GM18867 (cell line): ENCODE measurements at regions not wholly inside any gene's neighbourhood (a gene's known extent, or its start where the extent isn't known, plus 50 kb on each side); places are given as distances from the start of the nearest gene placed in this dataset.

Experiments
- ATAC-seq: cut with Tn5 transposase; IDR thresholded peaks from one replicate; pipeline ENCODE4 v1.9.1; 2021; ENCODE audit warnings: mild to moderate bottlenecking, moderate library complexity; ENCODE audit not compliant: unreplicated experiment

DNA sequence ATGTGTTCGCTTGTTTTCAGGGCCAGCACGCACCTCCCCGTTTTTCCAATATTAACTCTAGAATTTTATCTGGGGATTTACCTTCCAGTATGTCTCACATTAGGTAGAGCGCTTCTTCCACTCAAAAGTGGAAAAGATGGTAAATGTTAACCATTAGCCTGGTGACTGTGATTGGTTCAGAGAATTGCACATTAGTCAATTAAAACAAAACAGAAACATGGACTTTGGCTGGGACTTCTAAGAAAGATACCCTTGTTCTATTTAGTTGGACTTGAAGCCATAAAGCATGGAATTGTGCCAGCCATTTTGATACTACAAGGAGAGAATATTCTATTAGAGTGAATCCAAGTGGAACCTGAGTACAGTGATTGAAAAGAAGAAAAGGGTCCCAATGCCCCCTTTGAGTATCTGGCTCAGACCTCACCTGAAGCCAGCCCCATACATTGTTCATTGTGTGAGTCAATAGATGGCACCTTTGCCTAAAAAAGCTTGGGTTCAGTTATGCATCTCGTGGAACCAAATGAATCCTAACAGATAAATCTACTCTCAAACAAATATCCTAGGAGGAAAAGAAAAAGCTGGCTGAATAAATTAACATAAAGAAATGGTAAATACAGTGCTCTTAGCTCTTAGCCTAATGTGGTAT is 354.3 kb downstream of the IRS1 start:
- ATAC-seq = no peak

DNA sequence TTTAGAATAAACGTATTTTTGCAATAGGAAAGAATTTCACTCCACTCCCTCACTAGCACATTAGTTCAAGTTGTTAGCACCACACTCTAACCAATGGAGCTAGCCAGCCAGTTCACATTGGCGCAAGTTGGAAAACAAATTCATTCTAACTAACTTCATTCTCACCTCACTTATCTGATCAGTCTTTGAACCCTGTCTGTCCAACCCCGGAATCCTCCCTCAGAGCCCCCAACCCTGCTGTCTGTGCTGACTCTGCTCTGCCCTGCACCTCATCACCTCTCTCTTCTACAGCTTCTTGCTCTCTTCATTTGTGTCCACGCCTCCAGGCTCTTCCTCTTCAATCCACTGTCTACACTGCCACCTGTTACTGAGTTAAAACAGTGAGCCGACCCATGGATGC is 356.5 kb downstream of the IRS1 start:
- ATAC-seq = no peak

DNA sequence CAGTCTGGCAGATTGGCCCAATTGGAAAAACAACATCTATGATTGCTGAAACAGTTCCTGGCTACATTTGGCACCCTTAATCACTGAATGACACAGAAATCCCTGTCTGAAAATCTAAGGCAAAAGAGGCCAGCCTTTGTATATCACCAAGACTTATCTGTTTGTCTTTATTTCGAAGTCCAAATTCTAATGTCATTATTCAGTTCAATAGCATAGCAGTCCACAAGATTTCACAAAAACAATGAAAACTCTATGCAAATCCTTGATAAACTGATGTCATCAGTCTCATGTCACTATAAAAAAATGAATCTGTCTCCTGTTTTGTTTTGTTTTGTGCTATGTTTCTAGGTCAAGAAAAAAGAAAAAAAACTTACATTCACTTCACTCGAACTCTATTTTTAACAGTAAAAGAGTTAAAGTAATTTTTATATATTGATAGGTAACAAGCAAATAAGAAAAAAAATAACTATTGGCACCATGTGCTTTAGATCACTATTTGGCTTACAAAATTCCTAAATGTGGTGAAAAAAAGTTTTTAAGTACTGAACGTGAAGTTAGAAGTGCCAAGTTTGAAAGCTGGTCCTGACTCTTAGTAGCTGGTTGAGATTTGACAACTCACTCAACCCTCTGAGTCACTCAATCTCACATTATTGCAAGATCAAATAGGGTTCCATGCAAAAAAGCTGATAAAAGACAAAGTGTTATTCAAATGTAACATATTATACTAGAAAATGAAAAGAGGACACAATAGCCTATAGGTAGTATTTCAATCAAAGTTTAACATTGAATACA is 359.3 kb downstream of the IRS1 start:
- no peak for ATAC-seq

DNA sequence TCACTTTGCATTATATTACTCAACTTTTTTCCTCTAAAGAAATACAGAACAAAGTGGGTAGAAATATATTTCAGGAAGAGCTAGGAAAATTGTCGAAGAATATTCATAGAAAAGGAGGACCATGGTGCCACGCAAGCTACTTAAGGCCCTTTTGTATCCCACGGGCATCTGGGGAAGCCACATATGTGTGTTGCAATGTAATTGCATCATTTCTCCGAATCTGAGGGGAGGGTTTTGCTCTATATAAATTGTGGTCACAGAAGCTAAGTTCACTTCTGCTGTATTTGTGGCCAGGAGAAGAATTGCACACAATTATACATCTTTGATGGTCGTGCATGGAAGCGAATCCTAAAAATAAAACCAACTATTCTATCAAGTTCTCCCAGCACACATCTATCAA is 360.3 kb downstream of the IRS1 start:
- no peak for ATAC-seq

DNA sequence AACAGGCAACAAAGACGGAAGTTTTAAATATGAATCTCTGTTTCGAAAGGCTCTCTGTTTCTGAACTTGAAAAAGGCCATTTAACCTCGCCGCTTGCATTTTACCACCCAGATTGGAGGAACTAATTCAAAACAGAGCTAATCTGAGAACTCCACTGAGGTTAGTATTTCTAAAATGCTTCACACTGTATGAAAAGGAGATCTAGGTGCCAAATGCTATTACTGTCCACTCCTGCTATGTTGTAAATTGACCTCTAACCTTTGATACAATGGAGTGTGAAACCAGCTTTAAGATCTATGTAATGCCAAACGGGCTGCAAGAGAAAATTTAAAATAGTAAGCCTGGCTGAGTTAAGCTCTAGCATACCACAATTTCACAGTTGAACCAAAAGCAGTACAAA is 364.5 kb downstream of the IRS1 start:
- no peak for ATAC-seq

DNA sequence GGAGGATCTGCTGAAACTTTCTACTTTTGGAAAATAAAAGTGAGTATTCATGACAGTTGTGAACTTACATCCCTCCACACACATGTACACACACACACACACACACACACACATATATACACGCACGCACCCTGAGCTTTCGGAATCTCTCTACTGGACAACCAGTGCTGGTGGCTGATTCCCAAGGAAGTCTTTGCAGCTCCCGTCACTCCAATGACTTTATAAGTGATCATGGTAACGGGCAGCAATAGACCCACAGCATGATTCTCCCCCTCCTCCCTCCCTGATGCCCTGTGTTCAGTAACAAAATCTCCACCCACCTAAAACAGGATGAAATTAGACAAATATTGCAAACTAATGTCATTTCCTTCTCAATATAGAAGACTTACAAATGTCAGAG is 364.9 kb downstream of the IRS1 start:
- ATAC-seq = no peak

DNA sequence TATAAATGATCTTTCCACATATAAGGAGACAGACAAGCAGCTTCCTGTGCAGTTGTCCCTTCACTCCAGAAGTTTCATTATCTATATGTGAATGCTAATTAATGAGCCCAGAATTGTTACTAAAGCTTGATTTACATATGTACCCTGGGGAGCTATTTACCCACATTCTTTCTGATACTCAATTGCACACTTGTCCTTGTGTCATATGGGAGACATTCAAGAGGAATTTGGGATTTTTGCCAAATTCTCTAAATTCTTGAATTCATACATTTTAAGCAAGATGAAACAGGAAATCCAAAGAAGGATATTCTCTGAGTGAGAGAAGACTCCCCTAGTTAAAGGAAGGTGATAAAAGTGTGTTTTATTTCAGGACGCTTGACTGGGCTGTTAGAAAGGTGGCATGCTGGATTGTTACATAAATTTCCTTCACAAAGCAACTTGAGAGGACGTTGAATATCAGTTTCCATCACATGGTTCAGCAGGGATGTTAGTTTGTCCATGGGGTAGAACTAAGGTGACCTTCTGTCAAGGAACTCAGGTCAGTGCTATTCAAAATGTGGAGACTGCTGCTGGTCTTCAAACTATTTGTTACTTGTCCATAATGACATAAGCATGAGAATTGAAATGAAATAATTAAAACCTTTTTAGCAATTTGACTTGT is 368.2 kb downstream of the IRS1 start:
- ATAC-seq = no peak

DNA sequence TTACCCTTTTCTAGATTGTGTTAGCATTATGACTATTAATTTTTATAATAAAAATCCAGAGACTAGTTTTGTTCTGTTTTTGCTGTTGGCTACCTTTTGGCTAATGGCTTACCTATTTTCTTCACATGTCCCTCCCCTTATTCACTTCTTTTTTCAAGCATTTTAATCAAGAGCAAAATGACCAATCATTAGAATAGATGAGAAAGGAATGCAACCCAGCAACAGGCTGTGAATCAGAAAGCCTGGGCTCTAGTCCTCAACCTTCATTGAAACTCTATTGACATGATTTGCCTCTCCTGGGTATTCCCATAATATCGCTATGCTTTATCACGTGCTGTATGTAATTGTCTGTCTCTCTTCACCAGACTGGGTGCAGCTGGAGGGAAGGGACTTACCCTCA is 370.1 kb downstream of the IRS1 start:
- no peak for ATAC-seq

DNA sequence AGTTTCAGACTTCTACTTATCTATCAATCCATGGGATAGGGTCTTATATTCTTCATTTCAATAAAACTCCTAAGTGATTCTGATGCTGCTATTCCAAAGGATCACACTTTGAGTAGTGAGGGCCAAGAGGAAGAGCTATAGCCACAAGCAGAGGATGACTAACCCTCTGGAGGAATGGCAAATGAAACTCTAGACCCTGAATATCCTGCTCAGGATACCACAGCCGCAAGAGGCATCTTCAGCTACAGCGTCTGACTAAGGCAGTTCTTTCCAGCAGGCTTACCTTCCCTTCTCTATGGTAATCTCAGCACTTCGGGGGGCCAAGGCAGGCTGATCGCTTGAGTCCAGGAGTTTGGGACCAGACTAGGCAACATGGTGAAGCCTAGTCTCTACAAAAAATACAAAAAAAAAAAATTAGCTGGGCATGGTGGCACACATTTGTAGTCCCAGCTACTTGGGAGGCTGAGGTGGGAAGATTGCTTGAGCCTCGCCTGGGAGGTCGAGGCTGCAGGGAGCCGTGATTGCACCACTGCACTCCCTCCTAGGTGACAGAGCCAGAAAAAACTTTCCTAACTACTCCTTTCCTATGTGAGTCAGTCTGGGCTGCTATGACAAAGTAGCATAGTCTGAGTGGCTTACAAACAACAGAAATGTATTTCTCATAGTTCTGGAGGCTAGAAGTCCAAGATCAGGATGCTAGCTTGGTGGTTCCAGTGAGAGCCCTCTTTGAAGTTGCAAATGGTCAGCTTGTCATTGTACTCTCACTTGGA is 371.9 kb downstream of the IRS1 start:
- ATAC-seq = no peak

DNA sequence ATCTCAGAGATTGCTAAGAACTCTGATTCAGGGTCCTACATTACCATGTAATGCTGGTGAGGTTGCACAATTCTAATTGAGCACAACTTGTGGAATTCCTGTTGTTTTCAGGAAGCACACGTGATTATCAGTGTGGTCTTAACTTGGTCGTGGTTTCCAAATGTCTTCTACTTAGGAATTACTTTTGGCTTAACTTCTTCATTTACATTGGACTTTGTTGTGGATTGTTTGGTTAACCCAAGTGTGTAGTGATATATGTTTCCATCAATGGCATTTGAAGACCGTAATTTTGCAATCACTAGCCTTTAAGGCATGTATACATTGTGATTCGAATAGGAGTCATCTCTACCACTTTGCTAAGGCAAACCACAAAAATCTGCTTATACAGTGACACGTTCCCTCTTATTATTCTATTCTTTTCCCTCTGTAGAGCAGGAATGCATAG is 373.3 kb downstream of the IRS1 start:
- ATAC-seq = no peak

DNA sequence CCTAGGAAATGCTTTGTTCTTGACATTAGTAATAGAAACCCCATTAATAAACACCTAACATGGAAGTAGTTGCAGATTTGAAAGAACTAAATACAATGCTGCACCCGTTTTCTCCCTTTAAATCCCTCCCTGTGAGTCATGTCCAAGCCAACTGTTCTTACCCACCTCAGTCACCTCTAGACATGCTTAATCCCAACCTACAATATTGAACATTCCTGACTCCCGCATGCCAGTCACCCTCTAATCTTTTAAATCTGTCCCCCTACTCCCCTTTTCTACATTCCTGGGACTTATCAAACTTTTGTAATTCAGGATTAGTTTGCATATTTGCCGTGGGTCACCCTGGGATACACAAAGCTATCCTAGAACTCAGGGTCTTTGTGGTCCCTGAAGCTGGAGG is 374.6 kb downstream of the IRS1 start:
- no peak for ATAC-seq

DNA sequence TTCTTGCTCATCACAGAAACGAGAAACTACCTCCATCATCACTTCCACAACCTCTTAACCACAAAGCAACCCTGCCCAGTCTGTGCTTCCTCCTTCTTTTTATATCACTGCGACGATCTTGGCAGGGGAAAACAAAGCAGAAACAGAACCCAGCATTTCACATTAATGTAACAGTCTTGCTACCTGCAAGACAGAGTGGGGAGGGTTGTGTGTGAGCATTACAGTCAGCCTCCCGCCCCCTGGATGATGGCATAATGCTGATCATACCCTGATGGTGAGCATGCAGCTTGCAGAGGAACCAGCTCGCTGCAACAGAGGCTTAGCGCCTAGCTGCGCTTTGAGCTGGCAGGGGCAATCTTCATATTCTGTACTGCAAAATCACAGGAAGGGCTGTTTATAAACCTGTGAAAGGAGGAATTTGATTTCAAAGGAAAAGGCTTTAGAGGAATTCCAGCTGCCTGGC is 376.1 kb downstream of the IRS1 start:
- peak; percentile 90 for ATAC-seq

DNA sequence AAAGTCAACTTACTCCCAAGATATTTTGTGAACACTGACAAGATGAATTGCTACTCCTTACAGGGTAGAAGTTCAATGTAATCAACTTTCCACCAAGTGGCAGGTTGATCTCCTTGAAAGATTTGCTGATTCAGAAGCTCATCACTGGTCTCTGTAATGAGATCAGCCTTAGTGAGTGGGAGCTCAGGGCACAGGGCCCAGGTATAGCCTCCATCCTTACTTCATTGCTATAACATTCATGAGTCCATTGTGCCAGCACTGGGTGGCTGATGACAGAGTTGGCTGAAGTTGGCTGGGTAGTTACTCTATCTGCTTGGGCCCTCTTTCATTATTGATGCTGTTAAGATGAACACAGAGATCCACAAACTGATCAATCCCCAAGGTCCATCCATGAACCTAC is 379.0 kb downstream of the IRS1 start:
- no peak for ATAC-seq

DNA sequence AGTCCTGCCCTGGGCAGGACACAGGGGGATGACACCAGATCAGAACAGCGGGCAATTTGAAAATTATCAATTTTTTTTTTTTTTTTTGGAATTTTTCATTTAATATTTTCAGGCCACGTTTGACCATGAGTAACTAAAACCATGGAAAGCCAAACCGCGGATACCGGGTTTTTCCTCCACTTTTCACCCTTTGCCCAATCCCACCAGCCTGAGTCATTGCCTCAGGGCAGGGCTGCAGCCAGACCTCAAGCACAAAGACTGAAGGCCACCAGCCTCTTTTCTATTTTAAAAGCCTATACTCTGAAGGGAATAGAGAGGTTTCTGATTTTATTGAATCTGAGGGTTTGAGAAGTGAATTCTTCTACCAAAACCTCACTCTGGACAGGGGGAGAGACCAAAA is 381.1 kb downstream of the IRS1 start:
- no peak for ATAC-seq

DNA sequence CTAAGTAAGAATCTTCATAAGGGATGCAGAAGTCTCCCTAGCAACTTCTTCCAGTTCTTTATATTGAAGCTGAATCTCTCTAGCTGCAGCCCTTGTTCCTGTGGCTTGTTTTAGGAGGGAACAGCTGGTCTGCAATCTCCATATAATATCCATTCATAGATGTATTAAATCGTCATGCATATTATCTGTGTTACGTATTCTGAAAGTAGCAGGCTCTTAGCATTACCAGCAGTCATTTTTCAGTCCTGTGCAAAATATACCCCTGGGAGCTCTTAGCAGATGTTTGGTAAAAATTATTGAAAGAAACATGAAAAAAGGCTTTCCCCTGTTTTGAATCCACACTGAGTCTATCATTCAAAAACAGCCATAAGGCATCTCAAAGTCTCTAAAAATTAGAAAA is 385.3 kb downstream of the IRS1 start:
- ATAC-seq = no peak

DNA sequence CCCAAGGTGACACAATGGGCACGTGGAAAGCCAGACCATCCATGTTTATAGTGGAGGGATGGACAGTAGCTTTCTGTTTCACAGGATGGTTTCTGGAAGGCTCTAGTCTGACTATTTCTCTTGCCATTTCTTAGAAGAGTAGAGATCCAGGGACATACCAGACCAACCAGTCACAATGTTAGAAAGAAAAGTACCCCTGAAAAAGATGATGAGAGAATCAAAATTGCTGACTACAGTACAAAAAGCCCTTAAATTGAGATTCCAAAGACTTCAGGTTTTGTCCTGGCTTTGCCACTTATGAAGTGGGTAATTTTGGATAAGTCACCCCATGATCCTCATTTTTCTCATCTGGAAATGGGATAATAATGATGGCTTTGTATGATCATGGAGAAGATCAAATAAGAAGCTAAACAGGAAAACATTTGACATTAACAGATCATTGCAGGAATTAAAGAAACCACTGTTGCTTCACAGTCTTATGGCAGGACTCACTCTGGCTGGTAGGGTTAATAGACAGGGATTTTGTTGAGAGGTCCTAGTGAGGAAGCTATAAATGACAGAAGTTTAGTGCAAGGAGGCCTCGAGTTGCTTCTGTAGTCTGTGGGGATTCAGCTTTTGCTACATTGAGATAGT is 386.0 kb downstream of the IRS1 start:
- no peak for ATAC-seq

DNA sequence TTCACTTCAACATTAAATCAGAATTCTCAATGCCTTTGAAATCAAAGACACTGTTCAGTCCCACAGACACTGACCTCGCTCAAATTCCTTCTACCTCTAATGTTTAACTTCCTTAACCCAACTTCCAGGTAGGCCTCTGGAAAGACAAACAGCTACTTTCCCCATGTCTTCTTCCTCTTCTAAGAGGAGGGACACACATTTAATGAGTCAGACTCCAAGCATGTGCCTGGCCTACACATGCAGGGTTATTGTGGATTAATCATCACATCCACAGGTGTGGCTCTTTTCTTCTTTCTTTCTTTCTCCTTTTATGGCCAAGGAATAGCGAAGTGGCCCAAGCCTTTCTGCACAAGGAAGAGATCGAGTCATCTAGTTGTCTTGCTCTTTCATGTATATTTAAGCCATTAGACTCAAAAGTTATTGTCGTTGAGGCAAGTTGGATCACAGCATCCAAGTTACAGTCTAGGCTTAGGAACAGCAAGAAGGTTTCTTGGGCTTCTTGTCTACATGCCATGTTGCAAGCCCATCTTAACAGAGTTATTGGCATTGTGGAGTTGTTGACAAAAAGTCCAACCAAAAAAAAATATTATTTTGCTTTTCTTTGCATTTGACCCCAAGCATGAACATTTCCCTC is 387.8 kb downstream of the IRS1 start:
- no peak for ATAC-seq

DNA sequence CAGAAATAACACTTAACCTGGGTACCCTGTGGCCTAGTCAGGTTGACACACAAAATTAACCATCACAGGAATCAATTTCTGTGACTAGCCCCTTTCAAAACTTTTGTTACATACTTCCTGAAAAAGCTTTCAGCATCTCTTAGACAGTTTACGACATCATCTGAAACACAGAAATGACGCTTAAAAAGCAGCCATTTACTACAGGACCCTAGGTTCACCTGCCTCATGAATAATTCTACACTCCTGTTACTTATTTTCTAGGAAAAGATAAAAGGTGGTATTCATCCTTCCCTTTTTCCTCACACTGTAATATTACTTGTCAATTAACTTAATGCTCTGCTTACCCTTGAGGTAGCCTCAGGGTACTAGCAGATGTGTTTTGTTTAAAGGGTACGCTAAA is 388.4 kb downstream of the IRS1 start:
- ATAC-seq = no peak

DNA sequence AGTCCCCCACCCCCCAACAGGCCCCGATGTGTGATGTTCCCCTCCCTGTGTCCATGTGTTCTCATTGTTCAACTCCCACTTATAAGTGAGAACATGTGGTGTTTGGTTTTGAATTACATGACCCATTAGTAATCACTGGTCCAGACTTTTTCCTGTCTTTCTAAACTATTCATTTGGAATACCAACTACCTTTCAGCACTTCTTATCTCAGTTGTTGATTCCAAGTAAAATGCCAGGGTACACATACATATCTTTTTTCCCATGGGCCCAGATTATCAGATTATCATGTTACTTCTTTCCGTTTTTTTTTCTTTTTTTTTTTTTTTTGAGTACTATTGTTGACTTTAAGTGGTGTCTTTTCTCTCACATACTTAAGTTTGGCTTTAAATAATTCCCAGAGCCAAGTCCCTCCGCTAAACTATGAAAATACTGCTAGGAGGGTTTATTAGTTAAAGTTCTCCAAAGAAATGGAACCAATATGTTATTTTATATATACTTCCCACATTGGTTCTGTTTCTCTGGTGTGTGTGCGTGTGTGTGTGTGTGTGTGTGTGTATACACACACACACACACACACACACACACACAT is 389.3 kb downstream of the IRS1 start:
- no peak for ATAC-seq

DNA sequence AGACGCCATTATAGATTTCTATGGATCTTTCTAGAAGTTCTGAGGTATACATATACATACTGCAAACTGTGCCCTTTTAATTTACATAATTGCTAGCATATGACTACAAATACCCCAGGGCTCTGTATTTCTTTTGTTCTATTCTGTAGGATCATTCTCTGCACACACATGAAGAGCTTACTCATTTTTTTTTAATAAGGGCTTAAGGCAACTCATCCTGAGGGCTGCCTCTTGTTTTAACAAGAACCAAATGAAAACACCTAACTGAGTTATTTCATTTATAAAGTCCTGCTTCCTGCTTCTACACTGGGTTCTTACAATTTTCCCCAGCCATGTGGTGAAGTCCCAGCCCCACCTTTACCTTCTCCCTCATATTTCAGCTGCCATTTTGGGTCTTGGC is 390.5 kb downstream of the IRS1 start:
- no peak for ATAC-seq
